ENCODE measurements at regions not wholly inside any gene's neighbourhood (a gene's known extent, or its start where the extent isn't known, plus 50 kb on each side); places are given as distances from the start of the nearest gene placed in this dataset.

DNA sequence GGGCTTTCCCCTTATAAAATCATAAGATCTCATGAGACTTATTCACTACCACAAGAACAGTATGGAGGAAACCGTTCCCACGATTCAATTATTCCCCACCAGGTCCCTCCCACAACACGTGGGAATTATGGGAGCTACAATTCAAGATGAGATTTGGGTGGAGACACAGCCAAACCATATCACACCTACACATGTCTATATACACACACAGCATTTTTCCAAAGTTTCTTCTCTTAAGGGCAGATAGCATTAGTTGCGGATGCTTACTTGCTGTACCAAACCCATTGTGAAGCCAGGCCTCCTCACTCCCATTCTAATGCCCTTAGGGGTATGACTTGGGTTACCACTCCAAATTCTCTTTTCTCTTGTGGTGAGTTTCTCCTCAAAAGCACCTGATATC, 104.1 kb upstream of the RAP1B start:
- Histone ChIP-seq H3K36me3 (ENCODE audit: insufficient read depth, insufficient read length, low read length) (no peaks in the 10 kb centered on the region), H3K9ac (ENCODE audit: insufficient read length, low read depth) (no peak overlapping the region), H3K9me3 (ENCODE audit: insufficient read depth, low read length) (no peaks in the 10 kb centered on the region), H3K4me3 (ENCODE audit: insufficient read length, low read depth) (no peak overlapping the region), H3K4me1 (ENCODE audit: insufficient read depth, insufficient read length) (no peaks in the 10 kb centered on the region), H3K27me3 (ENCODE audit: insufficient read depth, insufficient read length) (no peaks in the 10 kb centered on the region)
- TF ChIP-seq ZNF274 (IDR thresholded peaks at IDR 0.05; ENCODE audit: low read depth, low read length) (no peak), YY1 (IDR thresholded peaks at IDR 0.05; ENCODE audit: insufficient read depth, insufficient read length) (no peak), SUZ12 (IDR thresholded peaks at IDR 0.05; ENCODE audit: extremely low read depth, insufficient read depth, insufficient read length) (no peak)
- DNase-seq (ENCODE audit: low read depth, low spot score), result no peak

DNA sequence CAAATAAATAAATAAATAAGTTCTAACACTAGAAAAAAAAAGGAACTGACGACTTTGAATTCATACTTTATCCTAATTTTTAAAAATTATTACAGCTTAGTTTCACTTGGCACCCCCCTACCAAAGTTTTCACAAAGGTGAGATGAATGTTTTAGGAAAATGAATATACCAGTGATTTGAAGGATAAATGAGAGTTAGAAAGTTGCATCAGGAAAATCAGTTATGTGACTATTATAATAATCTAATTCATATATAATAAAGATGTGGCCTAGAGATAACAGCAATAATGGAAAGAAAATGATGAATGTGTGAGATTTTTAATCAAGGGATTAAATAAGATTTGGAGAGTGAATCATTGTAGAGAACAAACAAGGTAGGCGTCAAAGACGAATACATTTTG, 103.0 kb upstream of the RAP1B start:
- H3K9me3 ChIP-seq (ENCODE audit: insufficient read depth, low read length), result no peaks in the 10 kb centered on the region
- no peak for TF ChIP-seq SUZ12 (IDR thresholded peaks at IDR 0.05; ENCODE audit: extremely low read depth, insufficient read depth, insufficient read length)
- no peak for TF ChIP-seq YY1 (IDR thresholded peaks at IDR 0.05; ENCODE audit: insufficient read depth, insufficient read length)
- TF ChIP-seq ZNF274 (IDR thresholded peaks at IDR 0.05; ENCODE audit: low read depth, low read length), result no peak
- no peak overlapping the region for H3K4me3 ChIP-seq (ENCODE audit: insufficient read length, low read depth)
- DNase-seq (ENCODE audit: low read depth, low spot score), result no peak
- H3K9ac ChIP-seq (ENCODE audit: insufficient read length, low read depth), result no peak overlapping the region
- H3K36me3 ChIP-seq (ENCODE audit: insufficient read depth, insufficient read length, low read length), result no peaks in the 10 kb centered on the region
- H3K27me3 ChIP-seq (ENCODE audit: insufficient read depth, insufficient read length), result no peaks in the 10 kb centered on the region
- no peaks in the 10 kb centered on the region for H3K4me1 ChIP-seq (ENCODE audit: insufficient read depth, insufficient read length)

DNA sequence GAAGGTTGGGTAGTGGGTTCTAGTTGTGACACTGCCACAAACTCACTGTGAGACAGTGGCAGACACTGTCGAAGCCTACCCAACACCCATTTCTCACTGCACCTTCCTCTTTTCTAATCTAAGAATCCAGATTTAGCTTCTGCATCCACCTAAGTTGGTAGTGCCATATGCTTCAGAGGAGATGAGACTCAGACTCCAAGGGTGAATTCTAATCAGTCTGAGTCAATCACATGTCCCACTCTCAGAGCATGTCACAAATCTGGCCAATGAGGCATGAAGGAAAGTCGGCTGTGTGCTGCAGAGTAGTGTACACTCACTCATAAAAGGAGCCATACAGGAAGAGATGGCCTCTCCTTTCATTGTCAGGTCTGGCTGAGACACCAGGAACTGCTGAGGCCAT, 102.1 kb upstream of the RAP1B start:
- Histone ChIP-seq H3K36me3 (ENCODE audit: insufficient read depth, insufficient read length, low read length) (no peaks in the 10 kb centered on the region), H3K9ac (ENCODE audit: insufficient read length, low read depth) (no peak overlapping the region), H3K4me3 (ENCODE audit: insufficient read length, low read depth) (no peak overlapping the region), H3K4me1 (ENCODE audit: insufficient read depth, insufficient read length) (no peaks in the 10 kb centered on the region), H3K27me3 (ENCODE audit: insufficient read depth, insufficient read length) (no peaks in the 10 kb centered on the region), H3K9me3 (ENCODE audit: insufficient read depth, low read length) (no peaks in the 10 kb centered on the region)
- no peak for DNase-seq (ENCODE audit: low read depth, low spot score)
- no peak for TF ChIP-seq SUZ12 (IDR thresholded peaks at IDR 0.05; ENCODE audit: extremely low read depth, insufficient read depth, insufficient read length)
- no peak for TF ChIP-seq ZNF274 (IDR thresholded peaks at IDR 0.05; ENCODE audit: low read depth, low read length)
- TF ChIP-seq YY1 (IDR thresholded peaks at IDR 0.05; ENCODE audit: insufficient read depth, insufficient read length), result no peak

DNA sequence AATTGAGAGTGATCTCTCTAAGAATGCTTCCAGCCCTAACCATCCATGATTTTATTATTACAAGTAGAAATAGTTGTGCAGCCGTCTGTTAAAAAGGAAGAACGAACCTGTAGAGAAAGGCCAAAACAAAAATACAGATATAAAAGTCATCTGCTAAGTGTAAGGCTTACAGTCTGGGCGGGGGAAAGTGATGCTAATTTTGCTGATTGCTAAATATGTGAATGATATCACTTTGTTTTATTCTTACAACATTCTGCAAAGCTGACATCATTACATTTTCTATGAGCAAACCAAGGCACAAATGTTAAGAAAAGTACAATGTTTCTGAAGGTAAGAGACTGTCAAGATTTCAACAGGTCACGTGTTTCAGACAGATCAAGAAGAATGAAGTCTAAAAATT, 101.5 kb upstream of the RAP1B start:
- no peaks in the 10 kb centered on the region for H3K27me3 ChIP-seq (ENCODE audit: insufficient read depth, insufficient read length)
- H3K4me3 ChIP-seq (ENCODE audit: insufficient read length, low read depth), result no peak overlapping the region
- no peak for TF ChIP-seq ZNF274 (IDR thresholded peaks at IDR 0.05; ENCODE audit: low read depth, low read length)
- TF ChIP-seq YY1 (IDR thresholded peaks at IDR 0.05; ENCODE audit: insufficient read depth, insufficient read length), result no peak
- TF ChIP-seq SUZ12 (IDR thresholded peaks at IDR 0.05; ENCODE audit: extremely low read depth, insufficient read depth, insufficient read length), result no peak
- no peak overlapping the region for H3K9ac ChIP-seq (ENCODE audit: insufficient read length, low read depth)
- no peak for DNase-seq (ENCODE audit: low read depth, low spot score)
- no peaks in the 10 kb centered on the region for H3K9me3 ChIP-seq (ENCODE audit: insufficient read depth, low read length)
- no peaks in the 10 kb centered on the region for H3K36me3 ChIP-seq (ENCODE audit: insufficient read depth, insufficient read length, low read length)
- H3K4me1 ChIP-seq (ENCODE audit: insufficient read depth, insufficient read length), result no peaks in the 10 kb centered on the region

DNA sequence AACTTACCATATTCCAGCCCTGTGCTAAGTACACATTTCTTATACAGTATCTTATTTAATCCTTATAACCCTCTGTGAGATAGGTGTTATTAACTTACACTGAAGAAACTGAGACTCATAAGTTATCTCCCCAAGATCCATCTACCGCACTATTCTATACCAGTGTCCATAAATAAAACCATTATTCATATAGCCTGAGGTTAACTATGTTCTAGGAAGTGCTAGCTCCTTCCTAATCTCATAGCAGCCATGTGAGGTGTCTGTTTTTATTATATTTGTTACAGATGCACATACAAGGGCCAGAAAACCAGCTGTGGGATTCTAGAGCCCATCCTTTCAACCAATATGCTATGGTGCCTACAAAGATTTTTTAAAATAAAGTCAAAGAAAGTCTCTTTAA, 100.3 kb upstream of the RAP1B start:
- Histone ChIP-seq H3K9ac (ENCODE audit: insufficient read length, low read depth) (no peak overlapping the region), H3K36me3 (ENCODE audit: insufficient read depth, insufficient read length, low read length) (no peaks in the 10 kb centered on the region), H3K27me3 (ENCODE audit: insufficient read depth, insufficient read length) (no peaks in the 10 kb centered on the region), H3K4me1 (ENCODE audit: insufficient read depth, insufficient read length) (no peaks in the 10 kb centered on the region), H3K4me3 (ENCODE audit: insufficient read length, low read depth) (no peak overlapping the region), H3K9me3 (ENCODE audit: insufficient read depth, low read length) (no peaks in the 10 kb centered on the region)
- no peak for DNase-seq (ENCODE audit: low read depth, low spot score)
- TF ChIP-seq YY1 (IDR thresholded peaks at IDR 0.05; ENCODE audit: insufficient read depth, insufficient read length) (no peak), SUZ12 (IDR thresholded peaks at IDR 0.05; ENCODE audit: extremely low read depth, insufficient read depth, insufficient read length) (no peak), ZNF274 (IDR thresholded peaks at IDR 0.05; ENCODE audit: low read depth, low read length) (no peak)

DNA sequence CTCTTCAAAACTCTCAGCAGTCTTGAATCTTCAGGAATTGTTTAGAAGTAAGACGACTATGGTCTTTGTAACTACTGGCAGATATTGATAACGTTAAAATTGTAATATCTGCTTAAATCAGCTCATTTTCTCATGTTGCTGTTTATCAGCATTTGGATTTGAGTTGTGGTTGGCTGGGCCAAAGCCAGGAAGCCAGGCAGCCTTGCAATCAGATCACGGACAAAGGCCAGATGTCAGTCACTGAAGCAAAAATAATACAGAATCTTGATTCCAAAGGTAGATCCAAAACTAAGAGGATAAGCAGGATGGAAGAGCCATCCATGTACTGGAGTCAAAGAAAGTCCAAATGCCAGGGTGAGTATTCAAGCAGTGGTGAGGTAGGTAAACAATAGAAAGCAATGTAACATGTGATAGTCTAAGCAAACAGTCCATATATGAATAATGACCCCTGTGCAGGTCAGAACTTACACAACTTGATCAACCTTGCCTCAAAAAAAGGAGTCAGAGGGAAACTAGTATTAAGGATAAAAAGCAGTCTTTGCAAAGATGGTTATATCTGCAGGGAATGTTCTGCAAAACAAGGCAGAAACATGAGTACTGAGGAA, 95.8 kb upstream of the RAP1B start:
- no peaks in the 10 kb centered on the region for H3K36me3 ChIP-seq (ENCODE audit: insufficient read depth, insufficient read length, low read length)
- TF ChIP-seq ZNF274 (IDR thresholded peaks at IDR 0.05; ENCODE audit: low read depth, low read length) (no peak), SUZ12 (IDR thresholded peaks at IDR 0.05; ENCODE audit: extremely low read depth, insufficient read depth, insufficient read length) (no peak)
- no peak overlapping the region for H3K4me3 ChIP-seq (ENCODE audit: insufficient read length, low read depth)
- H3K9ac ChIP-seq (ENCODE audit: insufficient read length, low read depth), result no peak overlapping the region
- DNase-seq (ENCODE audit: low read depth, low spot score), result no peak
- H3K9me3 ChIP-seq (ENCODE audit: insufficient read depth, low read length), result no peaks in the 10 kb centered on the region
- no peaks in the 10 kb centered on the region for H3K27me3 ChIP-seq (ENCODE audit: insufficient read depth, insufficient read length)
- no peaks in the 10 kb centered on the region for H3K4me1 ChIP-seq (ENCODE audit: insufficient read depth, insufficient read length)

DNA sequence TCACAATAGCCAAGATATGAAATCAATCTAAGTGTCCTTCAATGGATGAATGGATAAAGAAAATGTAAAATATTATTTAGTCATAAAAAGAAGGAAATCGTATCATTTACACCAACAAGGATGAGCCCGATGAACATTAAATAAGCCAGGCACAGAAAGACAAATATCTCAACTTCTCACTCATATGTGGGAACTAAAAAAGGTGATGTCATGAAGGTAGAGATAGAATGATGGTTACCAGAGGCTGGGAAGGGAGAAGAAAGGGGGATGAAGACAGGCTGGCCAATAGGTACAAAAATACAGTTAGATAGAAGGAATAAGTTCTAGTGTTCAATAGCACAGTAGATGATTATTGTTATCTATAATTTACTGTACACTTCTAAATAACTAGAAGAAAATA, 94.9 kb upstream of the RAP1B start:
- Histone ChIP-seq H3K4me1 (ENCODE audit: insufficient read depth, insufficient read length) (no peaks in the 10 kb centered on the region), H3K9ac (ENCODE audit: insufficient read length, low read depth) (no peak overlapping the region), H3K36me3 (ENCODE audit: insufficient read depth, insufficient read length, low read length) (no peaks in the 10 kb centered on the region), H3K9me3 (ENCODE audit: insufficient read depth, low read length) (no peaks in the 10 kb centered on the region), H3K4me3 (ENCODE audit: insufficient read length, low read depth) (no peak overlapping the region), H3K27me3 (ENCODE audit: insufficient read depth, insufficient read length) (no peaks in the 10 kb centered on the region)
- DNase-seq (ENCODE audit: low read depth, low spot score), result no peak
- TF ChIP-seq YY1 (IDR thresholded peaks at IDR 0.05; ENCODE audit: insufficient read depth, insufficient read length), result no peak
